ENCODE measurements at regions not wholly inside any gene's neighbourhood (a gene's known extent, or its start where the extent isn't known, plus 50 kb on each side); places are given as distances from the start of the nearest gene placed in this dataset.

- no peak overlapping the region for H3K4me3 ChIP-seq (ENCODE audit: low read depth, low read length)
- ChIA-PET CTCF (no interaction called here), POLR2A (no interaction called here)
- TF ChIP-seq ZNF544 (tag by site-specific recombination; IDR thresholded peaks at IDR 0.05) (no peak), ELK4 (IDR thresholded peaks at IDR 0.05; ENCODE audit: borderline replicate concordance, low read depth, low read length) (no peak), ZNF394 (tag by site-specific recombination; IDR thresholded peaks at IDR 0.05; ENCODE audit: borderline replicate concordance) (no peak), ZFHX2 (tag by site-specific recombination; conservative IDR thresholded peaks at IDR 0.05) (no peak), ZBTB21 (tag by site-specific recombination; IDR thresholded peaks at IDR 0.05) (no peak), HOXC10 (CRISPR knock-in tag; IDR thresholded peaks at IDR 0.05) (no peak), OSR2 (tag by site-specific recombination; IDR thresholded peaks at IDR 0.05) (no peak), ZEB2 (tag by site-specific recombination; IDR thresholded peaks at IDR 0.05) (no peak), ZNF701 (tag by site-specific recombination; IDR thresholded peaks at IDR 0.05) (no peak), ZNF140 (tag by site-specific recombination; IDR thresholded peaks at IDR 0.05) (no peak), ZNF664 (tag by site-specific recombination; IDR thresholded peaks at IDR 0.05) (no peak), ZNF341 (tag by site-specific recombination; IDR thresholded peaks at IDR 0.05; ENCODE audit: low read depth) (no peak), SP7 (tag by site-specific recombination; IDR thresholded peaks at IDR 0.05) (no peak), ZNF621 (tag by site-specific recombination; IDR thresholded peaks at IDR 0.05) (no peak), ZNF747 (tag by site-specific recombination; IDR thresholded peaks at IDR 0.05) (no peak), FEZF1 (tag by site-specific recombination; IDR thresholded peaks at IDR 0.05) (no peak), ZNF692 (tag by site-specific recombination; IDR thresholded peaks at IDR 0.05) (no peak), ZNF354C (tag by site-specific recombination; IDR thresholded peaks at IDR 0.05; ENCODE audit: borderline replicate concordance, low read depth) (no peak)
- no peaks in the 10 kb centered on the region for H3K4me1 ChIP-seq (ENCODE audit: control insufficient read depth, insufficient read depth, low read length)
- no peaks in the 10 kb centered on the region for H3K36me3 ChIP-seq (ENCODE audit: control insufficient read depth in 2 of 2, insufficient read depth in 1 of 2, low read length in 2 of 2)
- H3K9me3 ChIP-seq (ENCODE audit: control insufficient read depth, insufficient read depth, low read depth, low read length): no peaks in the 10 kb centered on the region
- H3K27ac ChIP-seq (ENCODE audit: extremely low read depth, low read depth, low read length): no peak overlapping the region
Measured at GRCh38 chr5:104265531-104266140, 703.0 kb upstream of the NUDT12 start.

DNA sequence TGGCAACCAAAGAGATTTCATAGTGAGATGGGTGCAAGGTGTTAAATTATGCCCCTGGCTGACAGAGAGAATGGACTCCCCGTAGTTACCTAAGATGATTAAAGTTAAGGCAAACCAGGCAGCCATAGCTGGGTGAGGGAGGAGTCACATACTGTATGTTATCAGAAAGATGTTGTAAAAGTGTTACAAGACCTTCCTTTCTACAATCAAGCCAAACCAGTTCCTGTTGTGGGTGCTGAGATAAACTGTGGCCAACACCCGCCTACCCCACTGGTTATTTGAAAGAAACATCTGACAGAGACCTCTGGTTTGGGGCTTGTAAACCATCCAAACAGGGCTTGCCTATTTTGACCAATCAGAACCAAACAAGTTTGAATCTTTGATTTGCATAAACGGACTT, 684.7 kb upstream of the NUDT12 start:
- H3K36me3 ChIP-seq (ENCODE audit: control insufficient read depth in 2 of 2, insufficient read depth in 1 of 2, low read length in 2 of 2): no peaks in the 10 kb centered on the region
- no peak overlapping the region for H3K4me3 ChIP-seq (ENCODE audit: low read depth, low read length)
- H3K27ac ChIP-seq (ENCODE audit: extremely low read depth, low read depth, low read length): no peak overlapping the region
- CTCF ChIA-PET: no interaction called here
- H3K4me1 ChIP-seq (ENCODE audit: control insufficient read depth, insufficient read depth, low read length): no peaks in the 10 kb centered on the region
- TF ChIP-seq, protein P1, sequence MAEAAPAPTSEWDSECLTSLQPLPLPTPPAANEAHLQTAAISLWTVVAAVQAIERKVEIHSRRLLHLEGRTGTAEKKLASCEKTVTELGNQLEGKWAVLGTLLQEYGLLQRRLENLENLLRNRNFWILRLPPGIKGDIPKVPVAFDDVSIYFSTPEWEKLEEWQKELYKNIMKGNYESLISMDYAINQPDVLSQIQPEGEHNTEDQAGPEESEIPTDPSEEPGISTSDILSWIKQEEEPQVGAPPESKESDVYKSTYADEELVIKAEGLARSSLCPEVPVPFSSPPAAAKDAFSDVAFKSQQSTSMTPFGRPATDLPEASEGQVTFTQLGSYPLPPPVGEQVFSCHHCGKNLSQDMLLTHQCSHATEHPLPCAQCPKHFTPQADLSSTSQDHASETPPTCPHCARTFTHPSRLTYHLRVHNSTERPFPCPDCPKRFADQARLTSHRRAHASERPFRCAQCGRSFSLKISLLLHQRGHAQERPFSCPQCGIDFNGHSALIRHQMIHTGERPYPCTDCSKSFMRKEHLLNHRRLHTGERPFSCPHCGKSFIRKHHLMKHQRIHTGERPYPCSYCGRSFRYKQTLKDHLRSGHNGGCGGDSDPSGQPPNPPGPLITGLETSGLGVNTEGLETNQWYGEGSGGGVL (tag by site-specific recombination; IDR thresholded peaks at IDR 0.05): no peak
- no peak for TF ChIP-seq ZNF155 (tag by site-specific recombination; IDR thresholded peaks at IDR 0.05)
- TF ChIP-seq ZNF473 (tag by site-specific recombination; IDR thresholded peaks at IDR 0.05): no peak
- TF ChIP-seq GLIS1 (tag by site-specific recombination; IDR thresholded peaks at IDR 0.05): no peak
- no peak for TF ChIP-seq ZNF221 (tag by site-specific recombination; IDR thresholded peaks at IDR 0.05; ENCODE audit: borderline replicate concordance)
- no peak for TF ChIP-seq ZSCAN18 (tag by site-specific recombination; IDR thresholded peaks at IDR 0.05)
- TF ChIP-seq ZNF280C (tag by site-specific recombination; IDR thresholded peaks at IDR 0.05): no peak
- TF ChIP-seq, protein P2, sequence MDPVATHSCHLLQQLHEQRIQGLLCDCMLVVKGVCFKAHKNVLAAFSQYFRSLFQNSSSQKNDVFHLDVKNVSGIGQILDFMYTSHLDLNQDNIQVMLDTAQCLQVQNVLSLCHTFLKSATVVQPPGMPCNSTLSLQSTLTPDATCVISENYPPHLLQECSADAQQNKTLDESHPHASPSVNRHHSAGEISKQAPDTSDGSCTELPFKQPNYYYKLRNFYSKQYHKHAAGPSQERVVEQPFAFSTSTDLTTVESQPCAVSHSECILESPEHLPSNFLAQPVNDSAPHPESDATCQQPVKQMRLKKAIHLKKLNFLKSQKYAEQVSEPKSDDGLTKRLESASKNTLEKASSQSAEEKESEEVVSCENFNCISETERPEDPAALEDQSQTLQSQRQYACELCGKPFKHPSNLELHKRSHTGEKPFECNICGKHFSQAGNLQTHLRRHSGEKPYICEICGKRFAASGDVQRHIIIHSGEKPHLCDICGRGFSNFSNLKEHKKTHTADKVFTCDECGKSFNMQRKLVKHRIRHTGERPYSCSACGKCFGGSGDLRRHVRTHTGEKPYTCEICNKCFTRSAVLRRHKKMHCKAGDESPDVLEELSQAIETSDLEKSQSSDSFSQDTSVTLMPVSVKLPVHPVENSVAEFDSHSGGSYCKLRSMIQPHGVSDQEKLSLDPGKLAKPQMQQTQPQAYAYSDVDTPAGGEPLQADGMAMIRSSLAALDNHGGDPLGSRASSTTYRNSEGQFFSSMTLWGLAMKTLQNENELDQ (tag by site-specific recombination; IDR thresholded peaks at IDR 0.05; ENCODE audit: low read depth): no peak
- no peak for TF ChIP-seq ZNF248 (tag by site-specific recombination; IDR thresholded peaks at IDR 0.05)
- H3K9me3 ChIP-seq (ENCODE audit: control insufficient read depth, insufficient read depth, low read depth, low read length): no peaks in the 10 kb centered on the region
- POLR2A ChIA-PET: no interaction called here

Data from HEK293 (cell line).